DMS79 (cell line): ENCODE measurements at regions not wholly inside any gene's neighbourhood (a gene's known extent, or its start where the extent isn't known, plus 50 kb on each side); places are given as distances from the start of the nearest gene placed in this dataset.

ENCODE experiments used
- DNase-seq: peaks from one replicate; lab custom pipeline; 2025; lab: John Stamatoyannopoulos, UW

- DNase-seq = no peak
Observed at GRCh38 chr12:32946504-32947131, 50.0 kb upstream of the PKP2 start.
